Endothelial cell of umbilical vein (primary cell): ENCODE measurements at regions not wholly inside any gene's neighbourhood (a gene's known extent, or its start where the extent isn't known, plus 50 kb on each side); places are given as distances from the start of the nearest gene placed in this dataset.

ENCODE experiments used
- BruUV-seq: library from RNA; stranded (reverse); fragments of 400-500 nt; replicated peaks from 2 replicates; lab custom pipeline; 2021; lab: Mats Ljungman, UMichigan
- CTCF ChIA-PET: fragments of 300-600, 350-600 bp; sonication (Branson Sonifier 250); formaldehyde crosslinking; loops from one replicate; lab custom pipeline; 2021; ENCODE audit warnings: antibody characterized with exemption, inconsistent platforms; lab: Charles Lee
- POLR2A ChIA-PET: fragments of 300-600, 350-600 bp; sonication (Branson Sonifier 250); formaldehyde crosslinking; loops from one replicate; lab custom pipeline; 2021; ENCODE audit warnings: antibody characterized with exemption, inconsistent platforms; lab: Charles Lee
- DNase-seq: peaks from one replicate; pipeline ENCODE4 v3.0.0-alpha.2; 2011; ENCODE audit warnings: low read depth, low spot score
- FAIRE-seq: peaks from 2 replicates; lab custom pipeline; 2011; peaks lifted over from hg19 to GRCh38; lab: Jason Lieb, UNC
- H2AFZ ChIP-seq: 2 replicates; pipeline ENCODE4 v1.6.0; 2012; ENCODE audit warnings: low read depth, low read length, control low read depth, inconsistent platforms
- H3K27ac ChIP-seq: 2 replicates; pipeline ENCODE4 v1.5.1; 2011; ENCODE audit warnings: low read depth, mild to moderate bottlenecking, control low read depth, low read length, moderate library complexity; ENCODE audit not compliant: insufficient read depth
- H3K27me3 ChIP-seq, 2 experiments: 2 replicates each; pipeline versions ENCODE4 v1.6.0 to v1.6.1; 2011; ENCODE audit warnings: low read length in 2 of 2, mixed read lengths in 1 of 2; ENCODE audit not compliant: control insufficient read depth in 2 of 2, insufficient read depth in 2 of 2
- H3K36me3 ChIP-seq, 2 experiments: 2 replicates in 1 of 2; 3 replicates in 1 of 2; pipeline ENCODE4 v1.5.1; 2011; ENCODE audit warnings: low read length in 2 of 2, mild to moderate bottlenecking in 1 of 2, moderate library complexity in 1 of 2; ENCODE audit not compliant: control insufficient read depth in 2 of 2, insufficient read depth in 2 of 2; ENCODE audit errors: extremely low read depth in 1 of 2
- H3K4me1 ChIP-seq: 3 replicates; pipeline ENCODE4 v1.5.1; 2011; ENCODE audit warnings: mild to moderate bottlenecking, low read length; ENCODE audit not compliant: control insufficient read depth, insufficient read depth; ENCODE audit errors: extremely low read depth
- H3K4me2 ChIP-seq: 2 replicates; pipeline ENCODE4 v1.6.1; 2011; ENCODE audit warnings: low read length, control low read depth, mixed read lengths; ENCODE audit not compliant: insufficient read depth
- H3K4me3 ChIP-seq, 3 experiments: fragments of 200-600 bp in 1 of 3; sonication (generic), shearing (Covaris generic) in 1 of 3; replicated peaks in 1 of 3; 2 replicates each; pipeline ENCODE4 v1.5.1; 2011 to 2016; ENCODE audit warnings: control low read depth in 3 of 3, low read length in 3 of 3, mild to moderate bottlenecking in 2 of 3, inconsistent platforms in 1 of 3, low read depth in 1 of 3, moderate library complexity in 1 of 3; ENCODE audit not compliant: insufficient read depth in 1 of 3
- H3K79me2 ChIP-seq: 2 replicates; pipeline ENCODE4 v1.6.0; 2012; ENCODE audit warnings: low read length, inconsistent platforms; ENCODE audit not compliant: control insufficient read depth, insufficient read depth
- H3K9ac ChIP-seq: replicated peaks from 2 replicates; pipeline ENCODE3; 2011; ENCODE audit warnings: low read length, control low read depth; ENCODE audit not compliant: insufficient read depth; ENCODE audit errors: extremely low read depth
- H3K9me1 ChIP-seq: replicated peaks from 3 replicates; pipeline ENCODE4 v1.6.0; 2011; ENCODE audit warnings: mild to moderate bottlenecking, low read length; ENCODE audit not compliant: control insufficient read depth, insufficient read depth; ENCODE audit errors: extremely low read depth
- H3K9me3 ChIP-seq: replicated peaks from 2 replicates; pipeline ENCODE4 v1.5.1; 2012; ENCODE audit warnings: low read length, inconsistent platforms; ENCODE audit not compliant: control insufficient read depth, insufficient read depth
- H4K20me1 ChIP-seq: replicated peaks from 2 replicates; pipeline ENCODE3; 2011; ENCODE audit warnings: mild to moderate bottlenecking, low read length; ENCODE audit not compliant: control insufficient read depth, insufficient read depth; ENCODE audit errors: extremely low read depth
- EZH2 ChIP-seq: IDR thresholded peaks from 2 replicates; pipeline ENCODE4 v1.6.1; 2012; ENCODE audit warnings: borderline replicate concordance, low read depth, mild to moderate bottlenecking, moderate library complexity, low read length, inconsistent platforms; ENCODE audit not compliant: severe bottlenecking
- FOS ChIP-seq: IDR thresholded peaks from 2 replicates; pipeline ENCODE4 v1.6.1; 2011; ENCODE audit warnings: mild to moderate bottlenecking, low read length, moderate library complexity, borderline replicate concordance; ENCODE audit not compliant: insufficient read depth
- GATA2 ChIP-seq: IDR thresholded peaks from 2 replicates; pipeline ENCODE4 v1.7.0; 2011; ENCODE audit warnings: low read depth, mild to moderate bottlenecking, moderate library complexity, mixed read lengths, low read length; ENCODE audit not compliant: insufficient read length, insufficient read depth
- JUN ChIP-seq: IDR thresholded peaks from 2 replicates; pipeline ENCODE4 v1.6.1; 2011; ENCODE audit warnings: borderline replicate concordance, low read depth; ENCODE audit not compliant: insufficient read length, insufficient read depth
- MAX ChIP-seq: IDR thresholded peaks from 2 replicates; pipeline ENCODE4 v1.6.1; 2011; ENCODE audit not compliant: insufficient read depth, insufficient read length
- MYC ChIP-seq: IDR thresholded peaks from one replicate; pipeline ENCODE4 v1.6.1; 2011; ENCODE audit warnings: mild to moderate bottlenecking, low read depth, low read length
- POLR2AphosphoS5 ChIP-seq: IDR thresholded peaks from 2 replicates; pipeline ENCODE4 v1.6.1; 2012; ENCODE audit warnings: low read depth, mild to moderate bottlenecking, control low read depth, low read length, moderate library complexity; ENCODE audit not compliant: insufficient read depth
- dilution Hi-C: fragments of 300-500 bp; cut with MboI; formaldehyde crosslinking; loops from one replicate; pipeline ENCODE4 v1.15.0; 2019; ENCODE audit warnings: low sequenced_read_pairs; ENCODE audit not compliant: extremely low pct_ligation_motif_present
- intact Hi-C: fragments of 100-400 bp; cut with micrococcal nuclease; formaldehyde crosslinking; loops from one replicate; pipeline ENCODE4 v1.10.0; 2022
- TF ChIP-seq, protein P1 (sequence below), 2 donors: IDR thresholded peaks; 1 replicate in 1 of 2; 2 replicates in 1 of 2; pipeline ENCODE4 v1.5.1; 2011; ENCODE audit warnings: low read length in 2 of 2, mild to moderate bottlenecking in 2 of 2, moderate library complexity in 2 of 2, control low read depth in 1 of 2, inconsistent platforms in 1 of 2, low read depth in 1 of 2; ENCODE audit not compliant: insufficient read depth in 1 of 2; ENCODE audit errors: extremely low read depth in 1 of 2

- ChIA-PET POLR2A (no interaction called here), CTCF (interaction anchor here (1.4 to 2.3 kb wide), 2 partner anchors 133 to 167 kb away, joined by 3 to 7 read pairs; no protein-coding TSS in a partner anchor)
- H3K27ac ChIP-seq = no peak overlapping the region
- H3K36me3 ChIP-seq = no peaks in the 10 kb centered on the region
- no peaks in the 10 kb centered on the region for H3K79me2 ChIP-seq
- no TSS peak for BruUV-seq
- FAIRE-seq = no peak
- no peak overlapping the region for H3K9ac ChIP-seq
- no peak overlapping the region for H2AFZ ChIP-seq
- intact Hi-C loops (no loop called here), dilution Hi-C loops (no loop called here)
- no peaks in the 10 kb centered on the region for H3K9me1 ChIP-seq
- TF ChIP-seq JUN = no peak
- no peak for TF ChIP-seq MAX
- TF ChIP-seq EZH2 = no peak
- TF ChIP-seq MYC = no peak
- TF ChIP-seq FOS = no peak
- H3K4me1 ChIP-seq = no peaks in the 10 kb centered on the region
- H3K9me3 ChIP-seq = no peaks in the 10 kb centered on the region
- no peaks in the 10 kb centered on the region for H4K20me1 ChIP-seq
- DNase-seq = no peak
- no peak overlapping the region for H3K4me3 ChIP-seq
- no peak overlapping the region for H3K4me2 ChIP-seq
- no peaks in the 10 kb centered on the region for H3K27me3 ChIP-seq
Observed at GRCh38 chr2:172294983-172295382, 132.4 kb upstream of the ITGA6 start.

GRCh38 chr2:172295677-172296076, 131.7 kb upstream of the ITGA6 start:
- intact Hi-C loops = no loop called here
- Histone ChIP-seq H3K4me1 (no peaks in the 10 kb centered on the region), H3K36me3 (no peaks in the 10 kb centered on the region), H3K9me1 (no peaks in the 10 kb centered on the region), H3K27ac (no peak overlapping the region), H3K79me2 (no peaks in the 10 kb centered on the region), H3K9ac (no peak overlapping the region), H3K4me3 (no peak overlapping the region), H3K4me2 (no peak overlapping the region), H3K27me3 (no peaks in the 10 kb centered on the region), H4K20me1 (no peaks in the 10 kb centered on the region), H3K9me3 (no peaks in the 10 kb centered on the region), H2AFZ (no peak overlapping the region)
- ChIA-PET POLR2A (no interaction called here), CTCF (interaction anchor here (1.4 to 1.5 kb wide), 2 partner anchors 11 to 132 kb away, joined by 3 to 4 read pairs; no protein-coding TSS in a partner anchor)
- dilution Hi-C loops = no loop called here
- FAIRE-seq = no peak
- TF ChIP-seq, protein P1, sequence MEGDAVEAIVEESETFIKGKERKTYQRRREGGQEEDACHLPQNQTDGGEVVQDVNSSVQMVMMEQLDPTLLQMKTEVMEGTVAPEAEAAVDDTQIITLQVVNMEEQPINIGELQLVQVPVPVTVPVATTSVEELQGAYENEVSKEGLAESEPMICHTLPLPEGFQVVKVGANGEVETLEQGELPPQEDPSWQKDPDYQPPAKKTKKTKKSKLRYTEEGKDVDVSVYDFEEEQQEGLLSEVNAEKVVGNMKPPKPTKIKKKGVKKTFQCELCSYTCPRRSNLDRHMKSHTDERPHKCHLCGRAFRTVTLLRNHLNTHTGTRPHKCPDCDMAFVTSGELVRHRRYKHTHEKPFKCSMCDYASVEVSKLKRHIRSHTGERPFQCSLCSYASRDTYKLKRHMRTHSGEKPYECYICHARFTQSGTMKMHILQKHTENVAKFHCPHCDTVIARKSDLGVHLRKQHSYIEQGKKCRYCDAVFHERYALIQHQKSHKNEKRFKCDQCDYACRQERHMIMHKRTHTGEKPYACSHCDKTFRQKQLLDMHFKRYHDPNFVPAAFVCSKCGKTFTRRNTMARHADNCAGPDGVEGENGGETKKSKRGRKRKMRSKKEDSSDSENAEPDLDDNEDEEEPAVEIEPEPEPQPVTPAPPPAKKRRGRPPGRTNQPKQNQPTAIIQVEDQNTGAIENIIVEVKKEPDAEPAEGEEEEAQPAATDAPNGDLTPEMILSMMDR (IDR thresholded peaks at IDR 0.05; ENCODE audit: extremely low read depth in 1 of 2, insufficient read depth in 1 of 2, low read depth in 1 of 2, low read length in 2 of 2) = no peak
- no peak for TF ChIP-seq MAX
- TF ChIP-seq GATA2 = no peak
- TF ChIP-seq MYC = no peak
- no peak for TF ChIP-seq POLR2AphosphoS5
- DNase-seq = no peak
- BruUV-seq = no TSS peak
